ENCODE measurements at regions not wholly inside any gene's neighbourhood (a gene's known extent, or its start where the extent isn't known, plus 50 kb on each side); places are given as distances from the start of the nearest gene placed in this dataset.

GRCh38 chr4:20615486-20616260 is 84.6 kb upstream of the PACRGL start:
- TF ChIP-seq CREB5 (CRISPR knock-in tag; IDR thresholded peaks at IDR 0.05; ENCODE audit: low read depth) (no peak), CSRNP3 (CRISPR knock-in tag; IDR thresholded peaks at IDR 0.05) (no peak), PATZ1 (CRISPR knock-in tag; IDR thresholded peaks at IDR 0.05; ENCODE audit: borderline replicate concordance) (no peak), TOX (CRISPR knock-in tag; IDR thresholded peaks at IDR 0.05; ENCODE audit: borderline replicate concordance) (no peak), ZC3H10 (CRISPR knock-in tag; IDR thresholded peaks at IDR 0.05) (no peak), ZFP3 (CRISPR knock-in tag; IDR thresholded peaks at IDR 0.05) (no peak), TSHZ2 (CRISPR knock-in tag; IDR thresholded peaks at IDR 0.05) (no peak), SNAI2 (CRISPR knock-in tag; IDR thresholded peaks at IDR 0.05) (no peak)
